ENCODE measurements at regions not wholly inside any gene's neighbourhood (a gene's known extent, or its start where the extent isn't known, plus 50 kb on each side); places are given as distances from the start of the nearest gene placed in this dataset.

GRCh38 chr11:11141065-11141464 lies 212.0 kb downstream of the CSNK2A3 start:
- H3K9ac ChIP-seq (ENCODE audit: insufficient read depth in 1 of 2, low read length in 2 of 2), result no peak overlapping the region
- no peak for DNase-seq
- TF ChIP-seq CTCF (IDR thresholded peaks at IDR 0.05; ENCODE audit: control extremely low read depth, extremely low read depth), result no peak
- no peaks in the 10 kb centered on the region for H3K27me3 ChIP-seq (ENCODE audit: control insufficient read depth in 3 of 3, insufficient read depth in 3 of 3, low read length in 2 of 3)
- no peak overlapping the region for H3K4me3 ChIP-seq
- 71 to 83% methylated on average over 1 of the region's 1 CpG for WGBS, 2 donors
- H3K27ac ChIP-seq (ENCODE audit: low read depth in 1 of 2, low read length in 1 of 2), result no peak overlapping the region
- no peaks in the 10 kb centered on the region for H3K9me3 ChIP-seq (ENCODE audit: control insufficient read depth in 4 of 4, insufficient read depth in 3 of 4, low read length in 3 of 4)
- H3K36me3 ChIP-seq (ENCODE audit: control insufficient read depth in 4 of 4, insufficient read depth in 4 of 4, low read length in 4 of 4), result no peaks in the 10 kb centered on the region
- H3K4me1 ChIP-seq (ENCODE audit: control insufficient read depth in 5 of 5, insufficient read depth in 5 of 5, low read length in 5 of 5), result peaks cover 0 to 4% (median 0%) of the 10 kb centered on the region in 5 donors
- ATAC-seq (ENCODE audit: insufficient read depth, low FRiP score), result no peak

- H3K27ac ChIP-seq (ENCODE audit: low read depth in 1 of 2, low read length in 1 of 2), result no peak overlapping the region
- no peak for DNase-seq
- peaks cover 0 to 4% (median 0%) of the 10 kb centered on the region in 5 donors for H3K4me1 ChIP-seq (ENCODE audit: control insufficient read depth in 5 of 5, insufficient read depth in 5 of 5, low read length in 5 of 5)
- no peaks in the 10 kb centered on the region for H3K27me3 ChIP-seq (ENCODE audit: control insufficient read depth in 3 of 3, insufficient read depth in 3 of 3, low read length in 2 of 3)
- no peak for TF ChIP-seq CTCF (IDR thresholded peaks at IDR 0.05; ENCODE audit: control extremely low read depth, extremely low read depth)
- no peaks in the 10 kb centered on the region for H3K36me3 ChIP-seq (ENCODE audit: control insufficient read depth in 4 of 4, insufficient read depth in 4 of 4, low read length in 4 of 4)
- H3K9ac ChIP-seq (ENCODE audit: insufficient read depth in 1 of 2, low read length in 2 of 2), result no peak overlapping the region
- no peak overlapping the region for H3K4me3 ChIP-seq
- no peak for ATAC-seq (ENCODE audit: insufficient read depth, low FRiP score)
- H3K9me3 ChIP-seq (ENCODE audit: control insufficient read depth in 4 of 4, insufficient read depth in 3 of 4, low read length in 3 of 4), result no peaks in the 10 kb centered on the region
Measured at GRCh38 chr11:11140510-11140909, 212.5 kb downstream of the CSNK2A3 start.

GRCh38 chr11:11137339-11137738 lies 215.7 kb downstream of the CSNK2A3 start:
- Histone ChIP-seq H3K27ac (ENCODE audit: low read depth in 1 of 2, low read length in 1 of 2) (no peak overlapping the region), H3K27me3 (ENCODE audit: control insufficient read depth in 3 of 3, insufficient read depth in 3 of 3, low read length in 2 of 3) (no peaks in the 10 kb centered on the region), H3K4me3 (no peak overlapping the region), H3K36me3 (ENCODE audit: control insufficient read depth in 4 of 4, insufficient read depth in 4 of 4, low read length in 4 of 4) (no peaks in the 10 kb centered on the region), H3K9me3 (ENCODE audit: control insufficient read depth in 4 of 4, insufficient read depth in 3 of 4, low read length in 3 of 4) (no peaks in the 10 kb centered on the region), H3K4me1 (ENCODE audit: control insufficient read depth in 5 of 5, insufficient read depth in 5 of 5, low read length in 5 of 5) (no peaks in the 10 kb centered on the region), H3K9ac (ENCODE audit: insufficient read depth in 1 of 2, low read length in 2 of 2) (no peak overlapping the region)
- DNase-seq, result no peak
- ATAC-seq (ENCODE audit: insufficient read depth, low FRiP score), result no peak
- no peak for TF ChIP-seq CTCF (IDR thresholded peaks at IDR 0.05; ENCODE audit: control extremely low read depth, extremely low read depth)
- 11 to 54% methylated on average over 1 of the region's 1 CpG for WGBS, 2 donors

- TF ChIP-seq CTCF (IDR thresholded peaks at IDR 0.05; ENCODE audit: control extremely low read depth, extremely low read depth), result no peak
- DNase-seq, result peak in 2 of 3 donors; percentile 35 to 60
- Histone ChIP-seq H3K4me3 (no peak overlapping the region), H3K4me1 (ENCODE audit: control insufficient read depth in 5 of 5, insufficient read depth in 5 of 5, low read length in 5 of 5) (no peaks in the 10 kb centered on the region), H3K27ac (ENCODE audit: low read depth in 1 of 2, low read length in 1 of 2) (no peak overlapping the region), H3K36me3 (ENCODE audit: control insufficient read depth in 4 of 4, insufficient read depth in 4 of 4, low read length in 4 of 4) (no peaks in the 10 kb centered on the region), H3K9ac (ENCODE audit: insufficient read depth in 1 of 2, low read length in 2 of 2) (no peak overlapping the region), H3K27me3 (ENCODE audit: control insufficient read depth in 3 of 3, insufficient read depth in 3 of 3, low read length in 2 of 3) (no peaks in the 10 kb centered on the region), H3K9me3 (ENCODE audit: control insufficient read depth in 4 of 4, insufficient read depth in 3 of 4, low read length in 3 of 4) (no peaks in the 10 kb centered on the region)
- WGBS, 2 donors, result 75 to 91% methylated on average over 2 of the region's 2 CpGs
- no peak for ATAC-seq (ENCODE audit: insufficient read depth, low FRiP score)
Measured at GRCh38 chr11:11135820-11136476, 217.1 kb downstream of the CSNK2A3 start.

Data from lung (tissue), 11 donors.